Colonic mucosa (tissue), 4 donors: ENCODE measurements at regions not wholly inside any gene's neighbourhood (a gene's known extent, or its start where the extent isn't known, plus 50 kb on each side); places are given as distances from the start of the nearest gene placed in this dataset.

Source experiments
- DNase-seq: peaks from one replicate; pipeline ENCODE4 v3.0.0-alpha.2; 2020
- H3K27ac ChIP-seq: fragments of 200-600 bp; one replicate; pipeline ENCODE4 v1.8.0; 2021
- H3K27me3 ChIP-seq: fragments of 200-600 bp; one replicate; pipeline ENCODE4 v1.8.0; 2021
- H3K36me3 ChIP-seq: fragments of 200-600 bp; one replicate; pipeline ENCODE4 v1.8.0; 2021
- H3K4me1 ChIP-seq: fragments of 200-600 bp; one replicate; pipeline ENCODE4 v1.8.0; 2021; ENCODE audit warnings: mild to moderate bottlenecking
- H3K4me3 ChIP-seq: fragments of 200-600 bp; one replicate; pipeline ENCODE4 v1.8.0; 2021
- H3K9ac ChIP-seq, 2 donors: one replicate each; pipeline ENCODE4 v1.7.0; 2013; ENCODE audit warnings: control low read depth in 2 of 2, low read depth in 2 of 2, low read length in 2 of 2
- H3K9me3 ChIP-seq: fragments of 200-600 bp; one replicate; pipeline ENCODE4 v1.8.0; 2021
- CTCF ChIP-seq: fragments of 200-600 bp; IDR thresholded peaks from one replicate; pipeline ENCODE4 v1.8.0; 2022; ENCODE audit warnings: antibody characterized with exemption, mild to moderate bottlenecking
- intact Hi-C: fragments of 100-400 bp; cut with DNase I; formaldehyde crosslinking; loops from one replicate; pipeline ENCODE4 v1.14.1; 2022
- donor health status: healthy.
- donor health status: DM: no; HTN: no; CAD: no.
- donor health status: DM: no; HTN: no; CAD: no.

- intact Hi-C loops, result no loop called here
- no peak for DNase-seq
- TF ChIP-seq CTCF, result no peak
- no peaks in the 10 kb centered on the region for H3K36me3 ChIP-seq
- H3K4me1 ChIP-seq, result no peaks in the 10 kb centered on the region
- H3K9me3 ChIP-seq, result no peaks in the 10 kb centered on the region
- H3K9ac ChIP-seq, result no peak overlapping the region
- H3K27me3 ChIP-seq, result no peaks in the 10 kb centered on the region
- no peak overlapping the region for H3K4me3 ChIP-seq
- H3K27ac ChIP-seq, result no peak overlapping the region
Measured at GRCh38 chr4:58553031-58553430, 1442.8 kb upstream of the IGFBP7 start.

GRCh38 chr4:58551676-58552075 is 1441.5 kb upstream of the IGFBP7 start:
- H3K4me1 ChIP-seq, result no peaks in the 10 kb centered on the region
- no peak for TF ChIP-seq CTCF
- no peak overlapping the region for H3K9ac ChIP-seq
- no peaks in the 10 kb centered on the region for H3K27me3 ChIP-seq
- intact Hi-C loops, result no loop called here
- H3K4me3 ChIP-seq, result no peak overlapping the region
- no peak for DNase-seq
- H3K9me3 ChIP-seq, result no peaks in the 10 kb centered on the region
- H3K27ac ChIP-seq, result no peak overlapping the region
- no peaks in the 10 kb centered on the region for H3K36me3 ChIP-seq

- Histone ChIP-seq H3K27me3 (no peaks in the 10 kb centered on the region), H3K4me1 (no peaks in the 10 kb centered on the region), H3K27ac (no peak overlapping the region), H3K9ac (no peak overlapping the region), H3K36me3 (no peaks in the 10 kb centered on the region), H3K9me3 (no peaks in the 10 kb centered on the region), H3K4me3 (no peak overlapping the region)
- no peak for DNase-seq
- intact Hi-C loops, result no loop called here
- no peak for TF ChIP-seq CTCF
Measured at GRCh38 chr4:58543465-58543864, 1433.3 kb upstream of the IGFBP7 start.

DNA sequence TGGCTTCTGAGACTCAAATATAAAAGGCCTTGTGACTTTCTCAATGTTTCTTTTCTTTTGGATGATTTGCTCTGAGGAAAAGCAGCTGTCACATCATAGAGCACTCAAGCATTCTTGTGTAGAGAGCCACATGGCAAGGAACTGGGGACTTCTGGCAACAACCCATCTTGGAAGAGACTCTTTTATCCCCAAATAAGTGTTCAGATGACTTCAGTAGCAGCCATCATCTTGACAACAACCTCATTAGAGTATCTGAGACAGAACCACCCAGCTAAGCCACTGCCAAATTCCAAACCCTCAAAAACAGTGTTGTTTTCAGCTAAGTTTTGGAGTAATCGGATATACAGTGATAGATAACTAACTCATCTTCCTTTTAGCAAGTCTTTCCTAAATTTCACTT is 1431.7 kb upstream of the IGFBP7 start:
- no peak for TF ChIP-seq CTCF
- Histone ChIP-seq H3K27me3 (no peaks in the 10 kb centered on the region), H3K27ac (no peak overlapping the region), H3K4me1 (no peaks in the 10 kb centered on the region), H3K9ac (no peak overlapping the region), H3K36me3 (no peaks in the 10 kb centered on the region), H3K4me3 (no peak overlapping the region), H3K9me3 (no peaks in the 10 kb centered on the region)
- intact Hi-C loops, result no loop called here
- no peak for DNase-seq

DNA sequence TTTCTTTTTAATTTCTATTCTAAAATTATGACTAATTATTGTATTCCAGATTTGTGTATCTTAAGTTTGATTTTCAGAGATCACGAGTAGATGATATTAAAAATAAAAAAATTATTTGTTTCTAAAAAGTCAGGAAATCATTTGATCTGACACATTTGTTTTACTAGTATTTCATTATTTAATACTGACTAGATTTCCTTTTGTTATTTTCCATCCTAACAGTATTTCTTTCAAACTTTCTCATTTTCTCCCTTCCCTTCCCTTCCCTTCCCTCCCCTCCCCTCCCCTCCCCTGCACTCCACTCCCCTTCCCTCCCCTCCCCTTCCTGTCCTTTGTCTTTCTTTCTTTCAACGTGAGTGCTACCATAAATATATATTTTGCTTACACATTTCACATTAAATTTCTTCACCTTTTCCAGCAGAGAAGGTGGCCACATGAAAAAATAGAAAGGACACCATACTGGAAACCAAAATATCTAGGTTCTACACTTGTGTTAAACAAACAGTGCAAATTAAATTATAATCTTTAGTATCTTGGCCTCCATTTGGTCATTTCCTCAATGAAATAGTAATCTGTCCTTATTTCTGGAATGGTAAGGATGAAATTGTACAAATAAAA is 1412.7 kb upstream of the IGFBP7 start:
- Histone ChIP-seq H3K4me3 (no peak overlapping the region), H3K36me3 (no peaks in the 10 kb centered on the region), H3K9ac (no peak overlapping the region), H3K27ac (no peak overlapping the region), H3K4me1 (no peaks in the 10 kb centered on the region), H3K27me3 (no peaks in the 10 kb centered on the region), H3K9me3 (no peaks in the 10 kb centered on the region)
- intact Hi-C loops, result no loop called here
- no peak for DNase-seq
- TF ChIP-seq CTCF, result no peak

DNA sequence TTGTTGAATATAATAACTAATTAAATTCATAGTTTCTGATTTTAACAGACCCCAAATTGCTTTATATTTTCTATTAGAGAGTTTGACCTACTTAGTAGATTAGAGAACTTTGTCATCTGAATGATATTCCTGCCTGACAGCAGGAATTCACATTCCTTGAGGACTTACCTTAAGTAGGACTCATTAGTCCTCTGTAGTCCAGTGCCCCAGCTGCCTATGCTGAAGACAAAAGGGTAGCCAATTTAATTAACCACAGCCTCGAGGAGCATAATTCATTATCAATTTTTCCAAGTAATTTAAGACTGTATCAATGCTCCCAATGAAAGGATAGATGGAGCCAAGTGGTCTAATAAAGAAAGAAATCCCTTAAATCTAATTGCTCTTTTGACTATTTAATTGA is 1405.0 kb upstream of the IGFBP7 start:
- Histone ChIP-seq H3K27ac (no peak overlapping the region), H3K36me3 (no peaks in the 10 kb centered on the region), H3K4me1 (no peaks in the 10 kb centered on the region), H3K27me3 (no peaks in the 10 kb centered on the region), H3K9me3 (no peaks in the 10 kb centered on the region), H3K4me3 (no peak overlapping the region), H3K9ac (no peak overlapping the region)
- TF ChIP-seq CTCF, result no peak
- intact Hi-C loops, result no loop called here
- DNase-seq, result no peak
